NB4 (cell line): ENCODE measurements at regions not wholly inside any gene's neighbourhood (a gene's known extent, or its start where the extent isn't known, plus 50 kb on each side); places are given as distances from the start of the nearest gene placed in this dataset.

Source experiments
- POLR2A ChIP-seq: IDR thresholded peaks from 2 replicates; pipeline ENCODE4 v1.6.1; 2011; ENCODE audit warnings: mild to moderate bottlenecking; ENCODE audit not compliant: insufficient read length; ENCODE audit errors: extremely low read depth
- TF ChIP-seq, protein P1 (sequence below): IDR thresholded peaks from one replicate; pipeline ENCODE4 v1.5.1; 2012; ENCODE audit warnings: low read depth, low read length

DNA sequence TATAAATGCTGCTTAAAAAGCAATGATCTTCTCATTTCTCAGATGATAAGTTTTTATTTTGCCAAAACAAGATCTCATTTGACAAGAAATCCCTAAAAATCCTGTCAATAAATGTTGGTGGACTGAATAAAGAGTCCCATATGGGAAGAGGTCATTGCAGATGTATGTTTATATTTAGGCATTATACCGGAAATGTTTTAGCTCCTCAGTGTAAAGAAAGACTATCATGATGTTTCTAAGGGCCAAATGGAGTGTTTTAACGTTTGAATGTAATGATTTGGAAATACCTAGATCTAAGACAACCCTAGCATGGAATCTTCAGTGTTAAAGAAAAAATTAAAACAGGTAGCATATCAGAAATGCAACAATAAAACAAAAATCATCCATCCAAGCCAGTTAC lies 457.8 kb upstream of the NFE2L3 start:
- TF ChIP-seq, protein P1, sequence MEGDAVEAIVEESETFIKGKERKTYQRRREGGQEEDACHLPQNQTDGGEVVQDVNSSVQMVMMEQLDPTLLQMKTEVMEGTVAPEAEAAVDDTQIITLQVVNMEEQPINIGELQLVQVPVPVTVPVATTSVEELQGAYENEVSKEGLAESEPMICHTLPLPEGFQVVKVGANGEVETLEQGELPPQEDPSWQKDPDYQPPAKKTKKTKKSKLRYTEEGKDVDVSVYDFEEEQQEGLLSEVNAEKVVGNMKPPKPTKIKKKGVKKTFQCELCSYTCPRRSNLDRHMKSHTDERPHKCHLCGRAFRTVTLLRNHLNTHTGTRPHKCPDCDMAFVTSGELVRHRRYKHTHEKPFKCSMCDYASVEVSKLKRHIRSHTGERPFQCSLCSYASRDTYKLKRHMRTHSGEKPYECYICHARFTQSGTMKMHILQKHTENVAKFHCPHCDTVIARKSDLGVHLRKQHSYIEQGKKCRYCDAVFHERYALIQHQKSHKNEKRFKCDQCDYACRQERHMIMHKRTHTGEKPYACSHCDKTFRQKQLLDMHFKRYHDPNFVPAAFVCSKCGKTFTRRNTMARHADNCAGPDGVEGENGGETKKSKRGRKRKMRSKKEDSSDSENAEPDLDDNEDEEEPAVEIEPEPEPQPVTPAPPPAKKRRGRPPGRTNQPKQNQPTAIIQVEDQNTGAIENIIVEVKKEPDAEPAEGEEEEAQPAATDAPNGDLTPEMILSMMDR: no peak
- TF ChIP-seq POLR2A: no peak
